ENCODE measurements at regions not wholly inside any gene's neighbourhood (a gene's known extent, or its start where the extent isn't known, plus 50 kb on each side); places are given as distances from the start of the nearest gene placed in this dataset.

DNA sequence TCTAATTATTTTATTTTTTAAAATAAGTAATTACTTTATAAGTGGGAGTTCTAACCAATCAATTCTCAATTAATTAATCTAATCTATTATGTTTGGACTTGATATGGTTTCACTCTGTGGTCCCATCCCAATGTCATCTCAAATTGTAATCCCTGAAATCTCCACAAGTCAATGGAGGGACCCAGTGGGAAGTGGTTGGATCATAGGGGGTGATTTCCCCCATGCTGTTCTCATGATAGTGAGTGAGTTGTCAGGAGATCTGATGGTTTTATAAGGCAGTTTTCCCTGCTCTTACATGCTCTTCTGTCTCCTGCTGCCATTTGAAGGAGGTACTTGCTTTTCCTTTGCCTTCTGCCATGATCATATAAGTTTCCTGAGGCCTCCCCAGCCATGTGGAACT lies 836.1 kb downstream of the GALC start:
- TF ChIP-seq, protein P1, sequence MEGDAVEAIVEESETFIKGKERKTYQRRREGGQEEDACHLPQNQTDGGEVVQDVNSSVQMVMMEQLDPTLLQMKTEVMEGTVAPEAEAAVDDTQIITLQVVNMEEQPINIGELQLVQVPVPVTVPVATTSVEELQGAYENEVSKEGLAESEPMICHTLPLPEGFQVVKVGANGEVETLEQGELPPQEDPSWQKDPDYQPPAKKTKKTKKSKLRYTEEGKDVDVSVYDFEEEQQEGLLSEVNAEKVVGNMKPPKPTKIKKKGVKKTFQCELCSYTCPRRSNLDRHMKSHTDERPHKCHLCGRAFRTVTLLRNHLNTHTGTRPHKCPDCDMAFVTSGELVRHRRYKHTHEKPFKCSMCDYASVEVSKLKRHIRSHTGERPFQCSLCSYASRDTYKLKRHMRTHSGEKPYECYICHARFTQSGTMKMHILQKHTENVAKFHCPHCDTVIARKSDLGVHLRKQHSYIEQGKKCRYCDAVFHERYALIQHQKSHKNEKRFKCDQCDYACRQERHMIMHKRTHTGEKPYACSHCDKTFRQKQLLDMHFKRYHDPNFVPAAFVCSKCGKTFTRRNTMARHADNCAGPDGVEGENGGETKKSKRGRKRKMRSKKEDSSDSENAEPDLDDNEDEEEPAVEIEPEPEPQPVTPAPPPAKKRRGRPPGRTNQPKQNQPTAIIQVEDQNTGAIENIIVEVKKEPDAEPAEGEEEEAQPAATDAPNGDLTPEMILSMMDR (conservative IDR thresholded peaks at IDR 0.05; ENCODE audit: low read depth, low read length), result no peak
- TF ChIP-seq EZH2 (IDR thresholded peaks at IDR 0.05; ENCODE audit: borderline replicate concordance, low read depth, low read length, poor library complexity, severe bottlenecking), result no peak
